ENCODE measurements at regions not wholly inside any gene's neighbourhood (a gene's known extent, or its start where the extent isn't known, plus 50 kb on each side); places are given as distances from the start of the nearest gene placed in this dataset.

DNA sequence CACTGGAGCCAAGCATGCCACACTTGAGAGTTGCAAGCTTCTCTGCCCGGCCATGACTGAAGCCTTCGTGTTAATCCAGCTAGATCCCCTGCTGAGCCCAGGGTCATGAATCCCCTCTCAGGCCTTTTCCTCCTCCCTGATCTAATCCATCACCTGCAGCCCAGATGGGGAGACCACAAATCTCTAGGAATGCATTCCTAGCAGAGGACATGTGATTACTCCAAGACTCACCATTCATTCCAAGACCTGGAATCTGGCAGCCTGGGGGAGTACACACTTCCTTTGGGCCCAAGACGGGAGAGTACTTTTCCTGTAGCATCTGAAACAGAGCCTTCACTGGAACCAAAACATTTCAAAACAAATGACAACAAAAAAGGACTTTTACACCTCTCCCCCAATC lies 269.3 kb upstream of the NFIA start:
- H3K4me3 ChIP-seq (replicated peaks in 1 of 3): no peak overlapping the region
- TF ChIP-seq POLR2A (IDR thresholded peaks at IDR 0.05) (no peak), CTCF (IDR thresholded peaks at IDR 0.05) (no peak)
- 77 to 81% methylated on average over 3 of the region's 3 CpGs for WGBS, 2 donors

GRCh38 chr1:60809204-60809980 lies 273.0 kb upstream of the NFIA start:
- DNase-seq: no peak
- TF ChIP-seq CTCF (IDR thresholded peaks at IDR 0.05): no peak
- no peak for TF ChIP-seq POLR2A (IDR thresholded peaks at IDR 0.05)
- no peaks in the 10 kb centered on the region for H3K27me3 ChIP-seq
- H3K4me3 ChIP-seq (replicated peaks in 1 of 3): no peak overlapping the region
- H3K9me3 ChIP-seq: no peaks in the 10 kb centered on the region
- H3K27ac ChIP-seq: no peak overlapping the region
- intact Hi-C loops (cut with DNase I): no loop called here
- 88 to 91% methylated on average over 8 of the region's 8 CpGs for WGBS, 2 donors
- H3K4me1 ChIP-seq: no peaks in the 10 kb centered on the region
- no peaks in the 10 kb centered on the region for H3K36me3 ChIP-seq

More for the DNA sequence above, 269.3 kb upstream of the NFIA start:
- no peak for DNase-seq
- Histone ChIP-seq H3K27me3 (no peaks in the 10 kb centered on the region), H3K27ac (no peak overlapping the region), H3K4me1 (no peaks in the 10 kb centered on the region), H3K9me3 (no peaks in the 10 kb centered on the region), H3K36me3 (no peaks in the 10 kb centered on the region)
- intact Hi-C loops (cut with DNase I): no loop called here

GRCh38 chr1:60808676-60809075 lies 273.7 kb upstream of the NFIA start:
- intact Hi-C loops (cut with DNase I): no loop called here
- DNase-seq: no peak
- WGBS, 2 donors: 56 to 88% methylated on average over 1 of the region's 1 CpG
- no peak overlapping the region for H3K27ac ChIP-seq
- H3K4me1 ChIP-seq: no peaks in the 10 kb centered on the region
- H3K27me3 ChIP-seq: no peaks in the 10 kb centered on the region
- no peaks in the 10 kb centered on the region for H3K9me3 ChIP-seq
- H3K4me3 ChIP-seq (replicated peaks in 1 of 3): no peak overlapping the region
- TF ChIP-seq POLR2A (IDR thresholded peaks at IDR 0.05) (no peak), CTCF (IDR thresholded peaks at IDR 0.05) (no peak)
- no peaks in the 10 kb centered on the region for H3K36me3 ChIP-seq

DNA sequence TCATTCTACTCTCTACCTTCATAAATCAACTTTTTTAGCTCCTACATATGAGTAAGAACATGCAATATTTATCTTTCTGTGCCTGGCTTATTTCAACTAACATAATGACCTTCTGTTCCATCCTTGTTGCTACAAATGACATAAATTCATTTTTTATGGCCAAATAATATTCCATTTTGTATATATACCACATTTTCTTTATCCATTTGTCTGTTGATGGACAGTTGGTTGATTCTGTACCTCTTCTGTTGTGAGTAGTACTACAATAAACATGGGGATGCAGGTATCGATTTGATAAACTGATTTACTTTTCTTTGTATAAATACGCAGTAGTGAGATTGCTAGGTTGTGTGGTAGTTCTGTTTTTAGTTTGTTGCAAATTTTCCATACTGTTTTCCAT lies 279.5 kb upstream of the NFIA start:
- Histone ChIP-seq H3K4me1 (no peaks in the 10 kb centered on the region), H3K27me3 (no peaks in the 10 kb centered on the region), H3K9me3 (no peaks in the 10 kb centered on the region), H3K27ac (no peak overlapping the region), H3K36me3 (no peaks in the 10 kb centered on the region), H3K4me3 (replicated peaks in 1 of 3) (no peak overlapping the region)
- intact Hi-C loops (cut with DNase I): no loop called here
- TF ChIP-seq CTCF (IDR thresholded peaks at IDR 0.05) (no peak), POLR2A (IDR thresholded peaks at IDR 0.05) (no peak)
- no peak for DNase-seq
- WGBS, 2 donors: 98% methylated on average over 2 of the region's 2 CpGs

- no peak overlapping the region for H3K27ac ChIP-seq
- no peaks in the 10 kb centered on the region for H3K4me1 ChIP-seq
- no peaks in the 10 kb centered on the region for H3K36me3 ChIP-seq
- no peak overlapping the region for H3K4me3 ChIP-seq (replicated peaks in 1 of 3)
- no peaks in the 10 kb centered on the region for H3K9me3 ChIP-seq
- 81 to 87% methylated on average over 2 of the region's 2 CpGs for WGBS, 2 donors
- no peaks in the 10 kb centered on the region for H3K27me3 ChIP-seq
- intact Hi-C loops (cut with DNase I): no loop called here
- no peak for DNase-seq
- no peak for TF ChIP-seq POLR2A (IDR thresholded peaks at IDR 0.05)
- no peak for TF ChIP-seq CTCF (IDR thresholded peaks at IDR 0.05)
Measured at GRCh38 chr1:60797351-60797750, 285.0 kb upstream of the NFIA start.

Data from thyroid gland (tissue), 4 donors.